Mucosa of descending colon (tissue), 3 donors: ENCODE measurements at regions not wholly inside any gene's neighbourhood (a gene's known extent, or its start where the extent isn't known, plus 50 kb on each side); places are given as distances from the start of the nearest gene placed in this dataset.

Source experiments
- ATAC-seq: fragments of 200-7000 bp; cut with Tn5 transposase; one replicate; pipeline ENCODE4 v1.9.1; 2020; ENCODE audit warnings: mild to moderate bottlenecking, moderate library complexity
- DNase-seq, 3 donors: peaks; one replicate each; pipeline ENCODE4 v3.0.0-alpha.2; 2020
- H3K36me3 ChIP-seq: fragments of 200-600 bp; one replicate; pipeline ENCODE4 v1.8.0; 2021; ENCODE audit warnings: low read depth, mild to moderate bottlenecking
- H3K4me1 ChIP-seq: fragments of 200-600 bp; one replicate; pipeline ENCODE4 v1.8.0; 2021; ENCODE audit warnings: low read depth, mild to moderate bottlenecking
- H3K4me3 ChIP-seq: fragments of 200-600 bp; one replicate; pipeline ENCODE4 v1.8.0; 2021; ENCODE audit warnings: mild to moderate bottlenecking
- H3K9me3 ChIP-seq: fragments of 200-600 bp; one replicate; pipeline ENCODE4 v1.8.0; 2021; ENCODE audit warnings: mild to moderate bottlenecking
- CTCF ChIP-seq: fragments of 200-600 bp; IDR thresholded peaks from one replicate; pipeline ENCODE4 v1.8.0; 2022; ENCODE audit warnings: antibody characterized with exemption, mild to moderate bottlenecking
- intact Hi-C, 2 donors: fragments of 100-400 bp; cut with DNase I in 1 of 2; cut with micrococcal nuclease in 1 of 2; formaldehyde crosslinking; loops; one replicate each; pipeline versions ENCODE4 v1.11.0 to v1.11.1; 2022; cut with DNase I, micrococcal nuclease
- donor health status: DM: no; HTN: no; CAD: no; lungs with moderate emphysema.
- donor health status: DM: no; HTN: no; CAD: no.
- donor health status: DM: no; HTN: yes; CAD: no.

- TF ChIP-seq CTCF = no peak
- intact Hi-C loops = no loop called here
- H3K4me3 ChIP-seq = no peak overlapping the region
- no peaks in the 10 kb centered on the region for H3K9me3 ChIP-seq
- H3K4me1 ChIP-seq = no peaks in the 10 kb centered on the region
- ATAC-seq (no peak), DNase-seq (no peak)
- no peaks in the 10 kb centered on the region for H3K36me3 ChIP-seq
These were observed 154.0 kb downstream of the IRF8 start for GRCh38 chr16:86052926-86053325.

- intact Hi-C loops = no loop called here
- DNase-seq (peak in 2 of 3 donors; percentile 37 to 44), ATAC-seq (peak; percentile 35)
- no peaks in the 10 kb centered on the region for H3K9me3 ChIP-seq
- no peak for TF ChIP-seq CTCF
- H3K36me3 ChIP-seq = no peaks in the 10 kb centered on the region
- no peak overlapping the region for H3K4me3 ChIP-seq
- peaks cover 4% of the 10 kb centered on the region for H3K4me1 ChIP-seq
These were observed 160.6 kb downstream of the IRF8 start for GRCh38 chr16:86059253-86060171.

GRCh38 chr16:86060381-86061317, 161.7 kb downstream of the IRF8 start:
- H3K4me1 ChIP-seq = peaks cover 4% of the 10 kb centered on the region
- no peaks in the 10 kb centered on the region for H3K36me3 ChIP-seq
- no peak for TF ChIP-seq CTCF
- H3K9me3 ChIP-seq = no peaks in the 10 kb centered on the region
- intact Hi-C loops = no loop called here
- ATAC-seq = peak; percentile 54
- H3K4me3 ChIP-seq = no peak overlapping the region
- no peak for DNase-seq

GRCh38 chr16:86061318-86061695, 162.3 kb downstream of the IRF8 start:
- Histone ChIP-seq H3K4me1 (peaks cover 4% of the 10 kb centered on the region), H3K9me3 (no peaks in the 10 kb centered on the region), H3K4me3 (no peak overlapping the region), H3K36me3 (no peaks in the 10 kb centered on the region)
- intact Hi-C loops = no loop called here
- DNase-seq (no peak), ATAC-seq (no peak)
- TF ChIP-seq CTCF = no peak

GRCh38 chr16:86061721-86062120, 162.8 kb downstream of the IRF8 start:
- intact Hi-C loops = no loop called here
- Histone ChIP-seq H3K4me1 (peaks cover 4% of the 10 kb centered on the region), H3K36me3 (no peaks in the 10 kb centered on the region), H3K9me3 (no peaks in the 10 kb centered on the region), H3K4me3 (no peak overlapping the region)
- no peak for ATAC-seq
- no peak for DNase-seq
- no peak for TF ChIP-seq CTCF
